GM19328 (cell line): ENCODE measurements at regions not wholly inside any gene's neighbourhood (a gene's known extent, or its start where the extent isn't known, plus 50 kb on each side); places are given as distances from the start of the nearest gene placed in this dataset.

Experiments
- ATAC-seq: cut with Tn5 transposase; IDR thresholded peaks from one replicate; pipeline ENCODE4 v1.9.1; 2021; ENCODE audit warnings: mild to moderate bottlenecking, moderate library complexity; ENCODE audit not compliant: unreplicated experiment

- ATAC-seq: no peak
Measured at GRCh38 chr1:207971331-207972219, 60.6 kb upstream of the CD34 start.

DNA sequence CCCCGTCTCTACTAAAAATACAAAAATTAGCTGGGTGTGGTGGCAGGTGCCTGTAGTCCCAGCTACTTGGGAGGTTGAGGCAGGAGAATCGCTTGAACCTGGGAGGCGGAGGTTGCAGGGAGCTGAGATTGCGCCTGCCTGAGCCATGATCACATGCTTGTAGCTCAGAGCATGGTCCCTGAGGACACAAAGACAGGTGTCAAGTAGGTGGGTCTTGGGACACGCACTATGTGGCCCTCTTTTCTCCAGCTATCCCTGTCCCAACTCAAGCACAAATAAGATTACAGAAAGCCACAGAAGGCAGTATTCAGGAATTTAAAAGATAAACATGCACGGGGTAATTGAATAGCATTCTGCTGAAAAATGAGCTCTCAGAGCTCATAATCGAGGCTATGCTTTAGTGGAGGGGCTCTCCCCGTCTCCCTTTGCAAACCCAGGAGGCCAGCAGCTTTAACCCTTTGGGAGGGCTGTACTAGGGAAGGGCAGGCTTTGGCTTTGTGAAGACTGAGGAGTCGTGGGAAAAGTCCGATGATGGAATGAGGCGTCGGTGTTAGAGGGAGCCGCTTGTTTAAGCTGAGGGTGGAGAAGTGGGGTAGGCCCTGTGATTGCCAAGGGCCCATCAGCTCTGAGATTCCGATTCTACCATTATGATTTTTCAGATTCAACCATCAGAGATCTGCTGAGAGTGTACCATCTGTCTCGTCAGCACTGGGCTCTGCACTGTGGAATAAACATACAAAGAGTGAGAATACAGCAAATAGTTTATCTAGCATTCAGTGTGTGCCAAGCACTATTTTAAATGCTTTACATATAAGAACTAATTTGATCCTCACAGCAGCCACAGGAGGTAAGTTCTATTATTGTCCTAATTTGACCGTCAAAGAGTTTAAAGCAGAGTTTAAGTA lies 59.7 kb upstream of the CD34 start:
- ATAC-seq: no peak

DNA sequence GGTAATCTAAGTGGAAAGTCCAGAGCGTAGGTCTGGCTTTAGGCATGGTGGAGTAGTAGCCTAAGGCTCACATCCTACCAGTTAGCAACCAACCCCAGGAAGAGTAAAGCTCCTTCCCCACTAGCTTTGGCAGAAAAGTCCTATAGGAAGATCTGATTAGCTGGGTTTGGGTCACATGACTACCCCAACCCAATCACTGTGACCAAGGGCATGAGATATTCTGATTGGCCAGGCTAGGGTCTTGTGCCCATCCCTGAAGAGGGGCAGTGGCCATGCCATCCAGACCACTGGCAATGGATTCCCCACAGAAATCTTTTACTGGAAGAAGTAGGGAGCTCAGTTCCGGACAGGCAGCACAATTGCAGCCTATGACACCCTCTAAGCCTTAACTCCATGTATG lies 58.6 kb upstream of the CD34 start:
- no peak for ATAC-seq

DNA sequence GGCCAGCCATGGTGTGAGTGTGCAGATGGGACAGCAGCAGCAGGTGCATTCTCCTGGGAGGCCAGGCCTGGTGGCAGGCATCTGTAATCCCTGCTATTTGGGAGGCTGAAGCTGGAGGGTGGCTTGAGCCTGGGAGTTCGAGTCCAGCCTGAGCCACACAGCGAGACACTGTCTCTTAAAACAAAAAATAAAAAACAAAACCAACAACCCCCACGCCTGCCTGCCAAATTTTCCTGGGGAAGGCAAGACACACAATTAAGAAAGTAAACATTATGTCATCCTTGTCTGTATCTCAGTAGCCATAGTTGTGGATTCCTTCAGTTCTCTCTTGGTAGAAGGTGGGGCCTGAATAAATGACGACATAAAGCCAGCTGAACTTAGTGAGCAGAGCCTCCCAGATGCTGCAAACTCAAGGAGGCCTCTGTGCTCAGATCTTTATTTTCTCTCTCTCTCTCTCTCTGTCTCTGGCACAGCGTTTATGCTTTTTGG lies 57.6 kb upstream of the CD34 start:
- no peak for ATAC-seq

- no peak for ATAC-seq
Measured at GRCh38 chr1:207967703-207968102, 56.8 kb upstream of the CD34 start.

- ATAC-seq: no peak
Measured at GRCh38 chr1:207966521-207966920, 55.6 kb upstream of the CD34 start.

GRCh38 chr1:207965392-207966387 lies 54.8 kb upstream of the CD34 start:
- ATAC-seq: no peak

DNA sequence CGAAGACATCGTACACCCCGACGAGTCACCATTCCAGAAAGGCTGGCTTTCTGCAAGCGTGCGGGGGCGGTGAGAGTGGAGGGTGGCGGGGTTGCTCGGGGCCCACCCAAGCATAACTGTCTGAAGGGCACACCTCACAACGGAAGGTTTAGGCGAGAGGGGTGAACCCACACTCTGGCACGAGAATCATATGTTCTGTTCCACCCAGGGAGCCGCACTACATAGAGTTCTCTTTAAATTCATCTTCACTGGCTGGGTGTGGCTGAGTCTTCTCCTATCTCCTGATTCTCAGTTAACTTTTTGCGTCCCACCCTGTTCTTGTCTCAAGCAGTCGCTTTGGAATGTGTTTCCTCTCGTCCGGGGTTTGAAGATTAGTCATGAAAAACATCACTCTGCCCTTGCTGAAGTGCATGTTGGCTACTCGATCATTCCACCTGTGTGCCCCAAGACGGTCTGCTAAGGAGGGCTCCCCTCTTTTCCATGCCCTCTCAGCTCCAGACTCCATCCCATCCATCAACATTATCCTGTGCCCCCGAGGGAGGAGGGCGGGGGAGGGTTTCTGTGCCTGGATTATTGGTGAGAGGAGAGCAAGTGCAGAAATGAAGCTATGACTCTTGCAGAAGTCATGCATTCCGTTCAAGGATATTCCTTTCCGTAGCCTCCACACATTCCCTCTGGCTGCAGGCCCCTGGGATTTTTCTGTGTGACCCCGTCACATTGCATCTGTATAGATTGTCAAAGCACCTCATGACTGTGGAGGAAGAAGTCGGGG lies 53.5 kb upstream of the CD34 start:
- ATAC-seq: no peak

- ATAC-seq: peak; percentile 71
Measured at GRCh38 chr1:207963427-207964194, 52.7 kb upstream of the CD34 start.

- ATAC-seq: peak; percentile 21
Measured at GRCh38 chr1:207962716-207963426, 51.9 kb upstream of the CD34 start.
